ENCODE measurements at regions not wholly inside any gene's neighbourhood (a gene's known extent, or its start where the extent isn't known, plus 50 kb on each side); places are given as distances from the start of the nearest gene placed in this dataset.

GRCh38 chr9:73402081-73403028, 250.7 kb downstream of the ANXA1 start:
- H3K4me3 ChIP-seq (replicated peaks; ENCODE audit: low read depth, low read length) = no peak overlapping the region
- H3K27me3 ChIP-seq (replicated peaks; ENCODE audit: control insufficient read depth, insufficient read depth, low read length) = no peaks in the 10 kb centered on the region
- H3K36me3 ChIP-seq (ENCODE audit: control insufficient read depth, insufficient read depth, low read length) = no peaks in the 10 kb centered on the region
- no peak for TF ChIP-seq CTCF (IDR thresholded peaks at IDR 0.05; ENCODE audit: insufficient read depth, low read length, poor library complexity, severe bottlenecking)
- DNase-seq (ENCODE audit: extremely low read depth, insufficient read length) = no peak

- TF ChIP-seq CTCF (IDR thresholded peaks at IDR 0.05; ENCODE audit: insufficient read depth, low read length, poor library complexity, severe bottlenecking) = no peak
- H3K36me3 ChIP-seq (ENCODE audit: control insufficient read depth, insufficient read depth, low read length) = no peaks in the 10 kb centered on the region
- no peak for DNase-seq (ENCODE audit: extremely low read depth, insufficient read length)
- no peaks in the 10 kb centered on the region for H3K27me3 ChIP-seq (replicated peaks; ENCODE audit: control insufficient read depth, insufficient read depth, low read length)
- H3K4me3 ChIP-seq (replicated peaks; ENCODE audit: low read depth, low read length) = no peak overlapping the region
Measured at GRCh38 chr9:73411494-73411893, 259.8 kb downstream of the ANXA1 start.

GRCh38 chr9:73412874-73413273, 261.2 kb downstream of the ANXA1 start:
- no peaks in the 10 kb centered on the region for H3K36me3 ChIP-seq (ENCODE audit: control insufficient read depth, insufficient read depth, low read length)
- DNase-seq (ENCODE audit: extremely low read depth, insufficient read length) = no peak
- no peak for TF ChIP-seq CTCF (IDR thresholded peaks at IDR 0.05; ENCODE audit: insufficient read depth, low read length, poor library complexity, severe bottlenecking)
- H3K4me3 ChIP-seq (replicated peaks; ENCODE audit: low read depth, low read length) = no peak overlapping the region
- H3K27me3 ChIP-seq (replicated peaks; ENCODE audit: control insufficient read depth, insufficient read depth, low read length) = no peaks in the 10 kb centered on the region

- no peak overlapping the region for H3K4me3 ChIP-seq (replicated peaks; ENCODE audit: low read depth, low read length)
- no peak for TF ChIP-seq CTCF (IDR thresholded peaks at IDR 0.05; ENCODE audit: insufficient read depth, low read length, poor library complexity, severe bottlenecking)
- no peaks in the 10 kb centered on the region for H3K27me3 ChIP-seq (replicated peaks; ENCODE audit: control insufficient read depth, insufficient read depth, low read length)
- no peak for DNase-seq (ENCODE audit: extremely low read depth, insufficient read length)
- no peaks in the 10 kb centered on the region for H3K36me3 ChIP-seq (ENCODE audit: control insufficient read depth, insufficient read depth, low read length)
Measured at GRCh38 chr9:73423891-73424290, 272.2 kb downstream of the ANXA1 start.

GRCh38 chr9:73426269-73426668, 274.6 kb downstream of the ANXA1 start:
- no peak overlapping the region for H3K4me3 ChIP-seq (replicated peaks; ENCODE audit: low read depth, low read length)
- H3K27me3 ChIP-seq (replicated peaks; ENCODE audit: control insufficient read depth, insufficient read depth, low read length) = no peaks in the 10 kb centered on the region
- no peak for TF ChIP-seq CTCF (IDR thresholded peaks at IDR 0.05; ENCODE audit: insufficient read depth, low read length, poor library complexity, severe bottlenecking)
- no peaks in the 10 kb centered on the region for H3K36me3 ChIP-seq (ENCODE audit: control insufficient read depth, insufficient read depth, low read length)
- no peak for DNase-seq (ENCODE audit: extremely low read depth, insufficient read length)

Data from GM06990 (cell line).